ENCODE measurements at regions not wholly inside any gene's neighbourhood (a gene's known extent, or its start where the extent isn't known, plus 50 kb on each side); places are given as distances from the start of the nearest gene placed in this dataset.

DNA sequence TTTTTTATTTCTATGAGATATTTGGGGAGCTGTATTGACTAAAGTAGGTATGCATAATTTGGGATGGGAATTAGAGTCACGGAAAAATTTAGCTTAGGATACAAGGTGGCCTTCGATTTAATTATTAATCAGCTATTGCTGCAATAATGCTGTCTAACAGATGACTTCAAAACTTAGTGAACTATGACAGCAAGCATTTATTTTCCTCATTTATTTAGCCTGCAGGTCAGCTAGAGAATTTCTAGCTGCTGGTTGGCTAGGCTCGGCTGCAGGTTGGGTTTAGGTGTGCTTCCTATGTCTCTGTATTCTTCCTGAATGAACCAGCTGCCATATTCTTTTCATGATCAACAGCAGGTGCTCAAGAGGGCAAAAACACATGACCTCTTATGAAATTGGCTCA is 181.8 kb upstream of the RAG2 start:
- Histone ChIP-seq H3K27ac (replicated peaks) (no peak overlapping the region), H3K4me3 (replicated peaks; ENCODE audit: insufficient read depth, low read length) (no peak overlapping the region), H3K27me3 (ENCODE audit: insufficient read depth, poor library complexity, severe bottlenecking) (peaks cover 4% of the 10 kb centered on the region)
- TF ChIP-seq, protein P1, sequence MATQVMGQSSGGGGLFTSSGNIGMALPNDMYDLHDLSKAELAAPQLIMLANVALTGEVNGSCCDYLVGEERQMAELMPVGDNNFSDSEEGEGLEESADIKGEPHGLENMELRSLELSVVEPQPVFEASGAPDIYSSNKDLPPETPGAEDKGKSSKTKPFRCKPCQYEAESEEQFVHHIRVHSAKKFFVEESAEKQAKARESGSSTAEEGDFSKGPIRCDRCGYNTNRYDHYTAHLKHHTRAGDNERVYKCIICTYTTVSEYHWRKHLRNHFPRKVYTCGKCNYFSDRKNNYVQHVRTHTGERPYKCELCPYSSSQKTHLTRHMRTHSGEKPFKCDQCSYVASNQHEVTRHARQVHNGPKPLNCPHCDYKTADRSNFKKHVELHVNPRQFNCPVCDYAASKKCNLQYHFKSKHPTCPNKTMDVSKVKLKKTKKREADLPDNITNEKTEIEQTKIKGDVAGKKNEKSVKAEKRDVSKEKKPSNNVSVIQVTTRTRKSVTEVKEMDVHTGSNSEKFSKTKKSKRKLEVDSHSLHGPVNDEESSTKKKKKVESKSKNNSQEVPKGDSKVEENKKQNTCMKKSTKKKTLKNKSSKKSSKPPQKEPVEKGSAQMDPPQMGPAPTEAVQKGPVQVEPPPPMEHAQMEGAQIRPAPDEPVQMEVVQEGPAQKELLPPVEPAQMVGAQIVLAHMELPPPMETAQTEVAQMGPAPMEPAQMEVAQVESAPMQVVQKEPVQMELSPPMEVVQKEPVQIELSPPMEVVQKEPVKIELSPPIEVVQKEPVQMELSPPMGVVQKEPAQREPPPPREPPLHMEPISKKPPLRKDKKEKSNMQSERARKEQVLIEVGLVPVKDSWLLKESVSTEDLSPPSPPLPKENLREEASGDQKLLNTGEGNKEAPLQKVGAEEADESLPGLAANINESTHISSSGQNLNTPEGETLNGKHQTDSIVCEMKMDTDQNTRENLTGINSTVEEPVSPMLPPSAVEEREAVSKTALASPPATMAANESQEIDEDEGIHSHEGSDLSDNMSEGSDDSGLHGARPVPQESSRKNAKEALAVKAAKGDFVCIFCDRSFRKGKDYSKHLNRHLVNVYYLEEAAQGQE (IDR thresholded peaks at IDR 0.05; ENCODE audit: insufficient replicate concordance, low read depth) = no peak
- TF ChIP-seq SPI1 (IDR thresholded peaks at IDR 0.05; ENCODE audit: borderline replicate concordance, low read depth) = no peak
- no peak for TF ChIP-seq POLR2AphosphoS5 (IDR thresholded peaks at IDR 0.05; ENCODE audit: low read depth)
- TF ChIP-seq GABPA (IDR thresholded peaks at IDR 0.05; ENCODE audit: low read depth) = no peak
- TF ChIP-seq, protein P2, sequence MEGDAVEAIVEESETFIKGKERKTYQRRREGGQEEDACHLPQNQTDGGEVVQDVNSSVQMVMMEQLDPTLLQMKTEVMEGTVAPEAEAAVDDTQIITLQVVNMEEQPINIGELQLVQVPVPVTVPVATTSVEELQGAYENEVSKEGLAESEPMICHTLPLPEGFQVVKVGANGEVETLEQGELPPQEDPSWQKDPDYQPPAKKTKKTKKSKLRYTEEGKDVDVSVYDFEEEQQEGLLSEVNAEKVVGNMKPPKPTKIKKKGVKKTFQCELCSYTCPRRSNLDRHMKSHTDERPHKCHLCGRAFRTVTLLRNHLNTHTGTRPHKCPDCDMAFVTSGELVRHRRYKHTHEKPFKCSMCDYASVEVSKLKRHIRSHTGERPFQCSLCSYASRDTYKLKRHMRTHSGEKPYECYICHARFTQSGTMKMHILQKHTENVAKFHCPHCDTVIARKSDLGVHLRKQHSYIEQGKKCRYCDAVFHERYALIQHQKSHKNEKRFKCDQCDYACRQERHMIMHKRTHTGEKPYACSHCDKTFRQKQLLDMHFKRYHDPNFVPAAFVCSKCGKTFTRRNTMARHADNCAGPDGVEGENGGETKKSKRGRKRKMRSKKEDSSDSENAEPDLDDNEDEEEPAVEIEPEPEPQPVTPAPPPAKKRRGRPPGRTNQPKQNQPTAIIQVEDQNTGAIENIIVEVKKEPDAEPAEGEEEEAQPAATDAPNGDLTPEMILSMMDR (IDR thresholded peaks at IDR 0.05; ENCODE audit: insufficient read depth, low read length) = no peak
- DNase-seq (ENCODE audit: low read depth in 1 of 2, low spot score in 1 of 2) = no peak

DNA sequence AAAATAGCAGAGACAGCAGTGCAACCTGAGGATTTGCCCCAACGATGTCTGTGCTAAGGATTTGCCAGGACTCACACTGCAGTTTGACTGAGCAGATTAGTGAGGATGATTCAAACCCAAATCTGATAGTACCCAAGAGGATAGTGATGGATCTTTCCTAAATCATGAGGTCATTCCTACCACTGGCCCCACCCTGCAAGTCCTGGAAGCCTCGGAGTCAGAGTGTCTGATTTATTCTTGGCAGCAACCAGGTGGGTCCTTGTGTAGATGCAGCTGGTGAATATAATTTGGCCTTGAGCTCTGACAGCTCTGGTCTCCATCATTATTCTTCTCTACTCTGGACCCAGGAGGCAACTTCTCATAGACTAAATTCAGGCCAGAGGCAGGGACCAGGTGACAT is 179.3 kb upstream of the RAG2 start:
- peaks cover 2% of the 10 kb centered on the region for H3K27me3 ChIP-seq (ENCODE audit: insufficient read depth, poor library complexity, severe bottlenecking)
- no peak overlapping the region for H3K27ac ChIP-seq (replicated peaks)
- TF ChIP-seq SPI1 (IDR thresholded peaks at IDR 0.05; ENCODE audit: borderline replicate concordance, low read depth) = no peak
- TF ChIP-seq, protein P2 (IDR thresholded peaks at IDR 0.05; ENCODE audit: insufficient read depth, low read length) = no peak
- no peak overlapping the region for H3K4me3 ChIP-seq (replicated peaks; ENCODE audit: insufficient read depth, low read length)
- no peak for DNase-seq (ENCODE audit: low read depth in 1 of 2, low spot score in 1 of 2)

DNA sequence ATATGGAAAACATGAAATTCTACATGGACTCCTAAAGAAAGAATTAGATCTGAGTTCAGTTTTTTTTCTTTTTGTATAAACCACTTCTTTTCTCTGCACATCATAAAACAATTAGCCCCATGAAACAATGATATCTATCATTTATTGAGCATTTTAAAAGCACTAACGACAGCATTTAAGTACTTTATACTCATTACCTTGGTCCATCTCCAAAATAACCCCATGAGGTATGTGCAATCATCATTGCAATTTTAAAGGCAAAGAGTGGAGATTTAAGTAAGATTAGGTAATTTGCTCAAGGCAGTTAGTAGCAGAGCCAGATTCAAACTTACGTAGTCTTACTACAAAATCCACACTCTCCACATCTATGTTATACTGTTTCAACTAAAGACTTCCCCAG is 177.7 kb upstream of the RAG2 start:
- no peak overlapping the region for H3K27ac ChIP-seq (replicated peaks)
- H3K4me3 ChIP-seq (replicated peaks; ENCODE audit: insufficient read depth, low read length) = no peak overlapping the region
- H3K27me3 ChIP-seq (ENCODE audit: insufficient read depth, poor library complexity, severe bottlenecking) = no peaks in the 10 kb centered on the region
- no peak for DNase-seq (ENCODE audit: low read depth in 1 of 2, low spot score in 1 of 2)
- TF ChIP-seq POLR2AphosphoS5 (IDR thresholded peaks at IDR 0.05; ENCODE audit: low read depth) (no peak), GABPA (IDR thresholded peaks at IDR 0.05; ENCODE audit: low read depth) (no peak), SPI1 (IDR thresholded peaks at IDR 0.05; ENCODE audit: borderline replicate concordance, low read depth) (no peak)
- TF ChIP-seq, protein P1 (IDR thresholded peaks at IDR 0.05; ENCODE audit: insufficient replicate concordance, low read depth) = no peak
- TF ChIP-seq, protein P2 (IDR thresholded peaks at IDR 0.05; ENCODE audit: insufficient read depth, low read length) = no peak

DNA sequence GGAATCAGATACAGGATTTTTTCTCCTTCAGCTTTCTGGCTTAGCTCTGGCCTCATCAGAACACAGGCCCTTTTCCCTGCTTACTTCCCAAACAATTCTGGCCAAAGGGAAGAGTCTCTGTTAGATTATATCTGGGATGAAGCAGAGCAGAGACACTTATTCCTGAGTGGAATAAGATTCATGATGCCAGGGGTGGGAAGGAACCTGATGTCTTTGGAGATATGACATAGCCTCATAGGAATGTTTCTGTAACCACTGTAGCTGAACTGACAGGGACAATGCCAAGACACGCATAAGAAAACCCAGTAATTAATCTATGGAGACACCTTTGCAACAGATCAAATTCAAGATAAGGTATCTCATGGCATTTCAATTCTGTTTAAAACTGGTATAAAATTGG is 177.1 kb upstream of the RAG2 start:
- H3K27me3 ChIP-seq (ENCODE audit: insufficient read depth, poor library complexity, severe bottlenecking) = no peaks in the 10 kb centered on the region

More for the DNA sequence above, 177.1 kb upstream of the RAG2 start:
- Histone ChIP-seq H3K4me3 (replicated peaks; ENCODE audit: insufficient read depth, low read length) (no peak overlapping the region), H3K27ac (replicated peaks) (no peak overlapping the region)
- TF ChIP-seq GABPA (IDR thresholded peaks at IDR 0.05; ENCODE audit: low read depth) = no peak
- TF ChIP-seq, protein P1 (IDR thresholded peaks at IDR 0.05; ENCODE audit: insufficient replicate concordance, low read depth) = no peak
- TF ChIP-seq, protein P2 (IDR thresholded peaks at IDR 0.05; ENCODE audit: insufficient read depth, low read length) = no peak
- DNase-seq (ENCODE audit: low read depth in 1 of 2, low spot score in 1 of 2) = no peak

All from HL-60 (cell line).